GM18519 (cell line): ENCODE measurements at regions not wholly inside any gene's neighbourhood (a gene's known extent, or its start where the extent isn't known, plus 50 kb on each side); places are given as distances from the start of the nearest gene placed in this dataset.
"Not testable (repeated sequence)": the region's sequence is repeated elsewhere in the genome, so short reads cannot be mapped to it uniquely, and the experiment has no call there.

Source experiments
- ATAC-seq: cut with Tn5 transposase; IDR thresholded peaks from one replicate; pipeline ENCODE4 v1.9.1; 2021; ENCODE audit warnings: mild to moderate bottlenecking, moderate library complexity; ENCODE audit not compliant: unreplicated experiment, low FRiP score

GRCh38 chr10:44723619-44724325, 187.4 kb upstream of the TMEM72 start:
- ATAC-seq: no peak

GRCh38 chr10:44724415-44725174, 186.5 kb upstream of the TMEM72 start:
- peak; percentile 41 for ATAC-seq

- ATAC-seq: peak; percentile 66
Observed at GRCh38 chr10:44725404-44725803, 185.7 kb upstream of the TMEM72 start.

- no peak for ATAC-seq
Observed at GRCh38 chr10:44731283-44731682, 179.9 kb upstream of the TMEM72 start.

- ATAC-seq: no peak
Observed at GRCh38 chr10:44733501-44734488, 177.3 kb upstream of the TMEM72 start.

GRCh38 chr10:44742248-44742647, 168.9 kb upstream of the TMEM72 start:
- ATAC-seq: no peak

GRCh38 chr10:44743535-44743934, 167.6 kb upstream of the TMEM72 start:
- ATAC-seq: no peak

- no peak for ATAC-seq
Observed at GRCh38 chr10:44745920-44746319, 165.2 kb upstream of the TMEM72 start.

GRCh38 chr10:44747593-44748172, 163.5 kb upstream of the TMEM72 start:
- no peak for ATAC-seq

- ATAC-seq: no peak
Observed at GRCh38 chr10:44749151-44749550, 162.0 kb upstream of the TMEM72 start.

GRCh38 chr10:44752451-44753441, 158.4 kb upstream of the TMEM72 start:
- ATAC-seq: no peak

GRCh38 chr10:44754355-44754754, 156.8 kb upstream of the TMEM72 start:
- not testable (repeated sequence) for ATAC-seq

- no peak for ATAC-seq
Observed at GRCh38 chr10:44755481-44755880, 155.7 kb upstream of the TMEM72 start.

- no peak for ATAC-seq
Observed at GRCh38 chr10:44756216-44756615, 154.9 kb upstream of the TMEM72 start.

GRCh38 chr10:44757551-44758205, 153.5 kb upstream of the TMEM72 start:
- ATAC-seq: no peak

GRCh38 chr10:44759122-44759521, 152.0 kb upstream of the TMEM72 start:
- ATAC-seq: no peak

- no peak for ATAC-seq
Observed at GRCh38 chr10:44760513-44760912, 150.6 kb upstream of the TMEM72 start.

GRCh38 chr10:44761076-44761475, 150.1 kb upstream of the TMEM72 start:
- no peak for ATAC-seq

- no peak for ATAC-seq
Observed at GRCh38 chr10:44763331-44763730, 147.8 kb upstream of the TMEM72 start.
